ENCODE measurements at regions not wholly inside any gene's neighbourhood (a gene's known extent, or its start where the extent isn't known, plus 50 kb on each side); places are given as distances from the start of the nearest gene placed in this dataset.

GRCh38 chr21:38924954-38925353, 119.2 kb downstream of the ETS2 start:
- TF ChIP-seq CTCF (IDR thresholded peaks at IDR 0.05) = no peak
- no peak for TF ChIP-seq REST (IDR thresholded peaks at IDR 0.05; ENCODE audit: insufficient read depth in 1 of 2, low read depth in 2 of 2, low read length in 1 of 2)
- TF ChIP-seq POLR2AphosphoS5 (IDR thresholded peaks at IDR 0.05; ENCODE audit: low read depth, low read length) = no peak
- no peak for TF ChIP-seq SIN3A (IDR thresholded peaks at IDR 0.05; ENCODE audit: borderline replicate concordance, insufficient read depth, low read depth, low read length)
- TF ChIP-seq TCF7L2 (IDR thresholded peaks at IDR 0.05; ENCODE audit: low read depth, low read length) = no peak
